ENCODE measurements at regions not wholly inside any gene's neighbourhood (a gene's known extent, or its start where the extent isn't known, plus 50 kb on each side); places are given as distances from the start of the nearest gene placed in this dataset.

- no peaks in the 10 kb centered on the region for H3K9me3 ChIP-seq (ENCODE audit: control insufficient read depth, low read depth, low read length)
- peaks cover 10% of the 10 kb centered on the region for H3K4me1 ChIP-seq (ENCODE audit: control insufficient read depth, extremely low read depth, insufficient read depth, low read length)
- no peak overlapping the region for H3K4me3 ChIP-seq (ENCODE audit: control insufficient read depth in 2 of 3, extremely low read depth in 1 of 3, insufficient read depth in 2 of 3, low read depth in 1 of 3, low read length in 3 of 3)
- no peaks in the 10 kb centered on the region for H3K27me3 ChIP-seq (ENCODE audit: control insufficient read depth, extremely low read depth, insufficient read depth, low read length)
- H3K27ac ChIP-seq (ENCODE audit: control insufficient read depth, insufficient read depth, low read length): no peak overlapping the region
- H3K9ac ChIP-seq (ENCODE audit: control insufficient read depth, extremely low read depth, insufficient read depth, low read length): no peak overlapping the region
- dilution Hi-C loops (cut with MboI; ENCODE audit: extremely low pct_ligation_motif_present, low sequenced_read_pairs): no loop called here
- FAIRE-seq (no peak), DNase-seq (ENCODE audit: low read depth, low spot score) (no peak)
- no peak overlapping the region for H2AFZ ChIP-seq (ENCODE audit: control insufficient read depth, low read length)
- no peaks in the 10 kb centered on the region for H3K36me3 ChIP-seq (ENCODE audit: control insufficient read depth in 2 of 2, extremely low read depth in 1 of 2, insufficient read depth in 2 of 2, low read length in 2 of 2)
- H3K4me2 ChIP-seq (ENCODE audit: control insufficient read depth, extremely low read depth, insufficient read depth, low read depth, low read length): no peak overlapping the region
- H3K79me2 ChIP-seq (ENCODE audit: control insufficient read depth, insufficient read depth, low read length): no peaks in the 10 kb centered on the region
- H3K9me1 ChIP-seq (ENCODE audit: control insufficient read depth, extremely low read depth, insufficient read depth, low read length): no peaks in the 10 kb centered on the region
- no peaks in the 10 kb centered on the region for H4K20me1 ChIP-seq (ENCODE audit: control insufficient read depth, extremely low read depth, insufficient read depth, low read length)
- TF ChIP-seq EZH2 (IDR thresholded peaks at IDR 0.05; ENCODE audit: low read length): no peak
- TF ChIP-seq, protein P1, sequence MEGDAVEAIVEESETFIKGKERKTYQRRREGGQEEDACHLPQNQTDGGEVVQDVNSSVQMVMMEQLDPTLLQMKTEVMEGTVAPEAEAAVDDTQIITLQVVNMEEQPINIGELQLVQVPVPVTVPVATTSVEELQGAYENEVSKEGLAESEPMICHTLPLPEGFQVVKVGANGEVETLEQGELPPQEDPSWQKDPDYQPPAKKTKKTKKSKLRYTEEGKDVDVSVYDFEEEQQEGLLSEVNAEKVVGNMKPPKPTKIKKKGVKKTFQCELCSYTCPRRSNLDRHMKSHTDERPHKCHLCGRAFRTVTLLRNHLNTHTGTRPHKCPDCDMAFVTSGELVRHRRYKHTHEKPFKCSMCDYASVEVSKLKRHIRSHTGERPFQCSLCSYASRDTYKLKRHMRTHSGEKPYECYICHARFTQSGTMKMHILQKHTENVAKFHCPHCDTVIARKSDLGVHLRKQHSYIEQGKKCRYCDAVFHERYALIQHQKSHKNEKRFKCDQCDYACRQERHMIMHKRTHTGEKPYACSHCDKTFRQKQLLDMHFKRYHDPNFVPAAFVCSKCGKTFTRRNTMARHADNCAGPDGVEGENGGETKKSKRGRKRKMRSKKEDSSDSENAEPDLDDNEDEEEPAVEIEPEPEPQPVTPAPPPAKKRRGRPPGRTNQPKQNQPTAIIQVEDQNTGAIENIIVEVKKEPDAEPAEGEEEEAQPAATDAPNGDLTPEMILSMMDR (optimal IDR thresholded peaks at IDR 0.05 in 1 of 3, IDR thresholded peaks at IDR 0.05 in 1 of 3, conservative IDR thresholded peaks at IDR 0.05 in 1 of 3; ENCODE audit: extremely low read depth in 1 of 3, insufficient read depth in 2 of 3, low read length in 3 of 3): no peak
Observed at GRCh38 chr2:12813166-12813565, 96.4 kb downstream of the TRIB2 start.

- Histone ChIP-seq H3K4me3 (ENCODE audit: control insufficient read depth in 2 of 3, extremely low read depth in 1 of 3, insufficient read depth in 2 of 3, low read depth in 1 of 3, low read length in 3 of 3) (no peak overlapping the region), H3K79me2 (ENCODE audit: control insufficient read depth, insufficient read depth, low read length) (no peaks in the 10 kb centered on the region), H4K20me1 (ENCODE audit: control insufficient read depth, extremely low read depth, insufficient read depth, low read length) (no peaks in the 10 kb centered on the region), H3K36me3 (ENCODE audit: control insufficient read depth in 2 of 2, extremely low read depth in 1 of 2, insufficient read depth in 2 of 2, low read length in 2 of 2) (no peaks in the 10 kb centered on the region), H3K27ac (ENCODE audit: control insufficient read depth, insufficient read depth, low read length) (no peak overlapping the region), H3K9me3 (ENCODE audit: control insufficient read depth, low read depth, low read length) (no peaks in the 10 kb centered on the region), H2AFZ (ENCODE audit: control insufficient read depth, low read length) (no peak overlapping the region), H3K4me2 (ENCODE audit: control insufficient read depth, extremely low read depth, insufficient read depth, low read depth, low read length) (no peak overlapping the region), H3K4me1 (ENCODE audit: control insufficient read depth, extremely low read depth, insufficient read depth, low read length) (peaks cover 25% of the 10 kb centered on the region), H3K9me1 (ENCODE audit: control insufficient read depth, extremely low read depth, insufficient read depth, low read length) (no peaks in the 10 kb centered on the region), H3K27me3 (ENCODE audit: control insufficient read depth, extremely low read depth, insufficient read depth, low read length) (no peaks in the 10 kb centered on the region), H3K9ac (ENCODE audit: control insufficient read depth, extremely low read depth, insufficient read depth, low read length) (no peak overlapping the region)
- DNase-seq (ENCODE audit: low read depth, low spot score) (no peak), FAIRE-seq (peak; percentile 93)
- TF ChIP-seq, protein P1 (optimal IDR thresholded peaks at IDR 0.05 in 1 of 3, IDR thresholded peaks at IDR 0.05 in 1 of 3, conservative IDR thresholded peaks at IDR 0.05 in 1 of 3; ENCODE audit: extremely low read depth in 1 of 3, insufficient read depth in 2 of 3, low read length in 3 of 3): no peak
- dilution Hi-C loops (cut with MboI; ENCODE audit: extremely low pct_ligation_motif_present, low sequenced_read_pairs): no loop called here
Observed at GRCh38 chr2:12816379-12817306, 99.9 kb downstream of the TRIB2 start.
